ENCODE measurements at regions not wholly inside any gene's neighbourhood (a gene's known extent, or its start where the extent isn't known, plus 50 kb on each side); places are given as distances from the start of the nearest gene placed in this dataset.
"Not testable (repeated sequence)": the region's sequence is repeated elsewhere in the genome, so short reads cannot be mapped to it uniquely, and the experiment has no call there.

DNA sequence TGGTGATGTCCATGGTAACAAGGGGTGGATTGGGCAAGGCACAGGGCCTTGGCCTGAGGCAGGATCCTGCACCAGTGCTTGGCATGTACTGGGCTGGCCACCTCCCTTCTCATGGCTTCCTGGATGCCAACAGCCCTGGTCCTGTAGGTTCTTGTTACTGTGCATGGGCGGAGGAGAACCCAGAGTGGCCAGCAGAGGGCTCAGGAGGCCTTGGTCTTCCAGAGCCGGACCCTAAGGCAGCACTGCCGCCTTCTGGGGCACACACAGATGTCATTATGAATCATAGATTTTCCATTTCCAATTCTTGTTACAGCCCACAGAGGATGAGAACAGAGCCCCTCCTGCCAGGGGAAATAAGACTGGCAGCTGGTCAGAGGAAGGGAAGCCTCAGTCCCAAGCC, 122.7 kb downstream of the ZNF267 start:
- not testable (repeated sequence) for TF ChIP-seq JUN (IDR thresholded peaks at IDR 0.05); MAFK (IDR thresholded peaks at IDR 0.05; ENCODE audit: partially characterized antibody); KDM5A (IDR thresholded peaks at IDR 0.05); RCOR1 (IDR thresholded peaks at IDR 0.05; ENCODE audit: low read depth, low read length); TP53 (CRISPR knock-in tag; IDR thresholded peaks at IDR 0.05); POLR2A (IDR thresholded peaks at IDR 0.05; ENCODE audit: low read length); RFX5 (IDR thresholded peaks at IDR 0.05); SREBF2 (IDR thresholded peaks at IDR 0.05); EP300 (IDR thresholded peaks at IDR 0.05)
- TF ChIP-seq, protein P1, sequence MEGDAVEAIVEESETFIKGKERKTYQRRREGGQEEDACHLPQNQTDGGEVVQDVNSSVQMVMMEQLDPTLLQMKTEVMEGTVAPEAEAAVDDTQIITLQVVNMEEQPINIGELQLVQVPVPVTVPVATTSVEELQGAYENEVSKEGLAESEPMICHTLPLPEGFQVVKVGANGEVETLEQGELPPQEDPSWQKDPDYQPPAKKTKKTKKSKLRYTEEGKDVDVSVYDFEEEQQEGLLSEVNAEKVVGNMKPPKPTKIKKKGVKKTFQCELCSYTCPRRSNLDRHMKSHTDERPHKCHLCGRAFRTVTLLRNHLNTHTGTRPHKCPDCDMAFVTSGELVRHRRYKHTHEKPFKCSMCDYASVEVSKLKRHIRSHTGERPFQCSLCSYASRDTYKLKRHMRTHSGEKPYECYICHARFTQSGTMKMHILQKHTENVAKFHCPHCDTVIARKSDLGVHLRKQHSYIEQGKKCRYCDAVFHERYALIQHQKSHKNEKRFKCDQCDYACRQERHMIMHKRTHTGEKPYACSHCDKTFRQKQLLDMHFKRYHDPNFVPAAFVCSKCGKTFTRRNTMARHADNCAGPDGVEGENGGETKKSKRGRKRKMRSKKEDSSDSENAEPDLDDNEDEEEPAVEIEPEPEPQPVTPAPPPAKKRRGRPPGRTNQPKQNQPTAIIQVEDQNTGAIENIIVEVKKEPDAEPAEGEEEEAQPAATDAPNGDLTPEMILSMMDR (IDR thresholded peaks at IDR 0.05) = not testable (repeated sequence)
- TF ChIP-seq, protein P2, sequence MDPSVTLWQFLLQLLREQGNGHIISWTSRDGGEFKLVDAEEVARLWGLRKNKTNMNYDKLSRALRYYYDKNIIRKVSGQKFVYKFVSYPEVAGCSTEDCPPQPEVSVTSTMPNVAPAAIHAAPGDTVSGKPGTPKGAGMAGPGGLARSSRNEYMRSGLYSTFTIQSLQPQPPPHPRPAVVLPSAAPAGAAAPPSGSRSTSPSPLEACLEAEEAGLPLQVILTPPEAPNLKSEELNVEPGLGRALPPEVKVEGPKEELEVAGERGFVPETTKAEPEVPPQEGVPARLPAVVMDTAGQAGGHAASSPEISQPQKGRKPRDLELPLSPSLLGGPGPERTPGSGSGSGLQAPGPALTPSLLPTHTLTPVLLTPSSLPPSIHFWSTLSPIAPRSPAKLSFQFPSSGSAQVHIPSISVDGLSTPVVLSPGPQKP (IDR thresholded peaks at IDR 0.05; ENCODE audit: low read depth, low read length) = not testable (repeated sequence)
- TF ChIP-seq, protein P3, sequence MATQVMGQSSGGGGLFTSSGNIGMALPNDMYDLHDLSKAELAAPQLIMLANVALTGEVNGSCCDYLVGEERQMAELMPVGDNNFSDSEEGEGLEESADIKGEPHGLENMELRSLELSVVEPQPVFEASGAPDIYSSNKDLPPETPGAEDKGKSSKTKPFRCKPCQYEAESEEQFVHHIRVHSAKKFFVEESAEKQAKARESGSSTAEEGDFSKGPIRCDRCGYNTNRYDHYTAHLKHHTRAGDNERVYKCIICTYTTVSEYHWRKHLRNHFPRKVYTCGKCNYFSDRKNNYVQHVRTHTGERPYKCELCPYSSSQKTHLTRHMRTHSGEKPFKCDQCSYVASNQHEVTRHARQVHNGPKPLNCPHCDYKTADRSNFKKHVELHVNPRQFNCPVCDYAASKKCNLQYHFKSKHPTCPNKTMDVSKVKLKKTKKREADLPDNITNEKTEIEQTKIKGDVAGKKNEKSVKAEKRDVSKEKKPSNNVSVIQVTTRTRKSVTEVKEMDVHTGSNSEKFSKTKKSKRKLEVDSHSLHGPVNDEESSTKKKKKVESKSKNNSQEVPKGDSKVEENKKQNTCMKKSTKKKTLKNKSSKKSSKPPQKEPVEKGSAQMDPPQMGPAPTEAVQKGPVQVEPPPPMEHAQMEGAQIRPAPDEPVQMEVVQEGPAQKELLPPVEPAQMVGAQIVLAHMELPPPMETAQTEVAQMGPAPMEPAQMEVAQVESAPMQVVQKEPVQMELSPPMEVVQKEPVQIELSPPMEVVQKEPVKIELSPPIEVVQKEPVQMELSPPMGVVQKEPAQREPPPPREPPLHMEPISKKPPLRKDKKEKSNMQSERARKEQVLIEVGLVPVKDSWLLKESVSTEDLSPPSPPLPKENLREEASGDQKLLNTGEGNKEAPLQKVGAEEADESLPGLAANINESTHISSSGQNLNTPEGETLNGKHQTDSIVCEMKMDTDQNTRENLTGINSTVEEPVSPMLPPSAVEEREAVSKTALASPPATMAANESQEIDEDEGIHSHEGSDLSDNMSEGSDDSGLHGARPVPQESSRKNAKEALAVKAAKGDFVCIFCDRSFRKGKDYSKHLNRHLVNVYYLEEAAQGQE (IDR thresholded peaks at IDR 0.05) = not testable (repeated sequence)
- TF ChIP-seq, protein P4, sequence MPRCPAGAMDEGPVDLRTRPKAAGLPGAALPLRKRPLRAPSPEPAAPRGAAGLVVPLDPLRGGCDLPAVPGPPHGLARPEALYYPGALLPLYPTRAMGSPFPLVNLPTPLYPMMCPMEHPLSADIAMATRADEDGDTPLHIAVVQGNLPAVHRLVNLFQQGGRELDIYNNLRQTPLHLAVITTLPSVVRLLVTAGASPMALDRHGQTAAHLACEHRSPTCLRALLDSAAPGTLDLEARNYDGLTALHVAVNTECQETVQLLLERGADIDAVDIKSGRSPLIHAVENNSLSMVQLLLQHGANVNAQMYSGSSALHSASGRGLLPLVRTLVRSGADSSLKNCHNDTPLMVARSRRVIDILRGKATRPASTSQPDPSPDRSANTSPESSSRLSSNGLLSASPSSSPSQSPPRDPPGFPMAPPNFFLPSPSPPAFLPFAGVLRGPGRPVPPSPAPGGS (IDR thresholded peaks at IDR 0.05) = not testable (repeated sequence)

Data from A549 (cell line).